Adrenal gland (tissue), 9 donors: ENCODE measurements at regions not wholly inside any gene's neighbourhood (a gene's known extent, or its start where the extent isn't known, plus 50 kb on each side); places are given as distances from the start of the nearest gene placed in this dataset.
A peak's percentile ranks its signal among the peaks of the same experiment; 100 is the strongest.

Source experiments
- DNase-seq, 7 donors: peaks; one replicate each; pipeline ENCODE4 v3.0.0-alpha.2; 2019 to 2020
- H3K27ac ChIP-seq, 5 donors: fragments of 200-600 bp; sonication (generic) in 4 of 5; 1 replicate in 3 of 5; 2 replicates in 2 of 5; pipeline versions ENCODE4 v1.5.1 to v1.8.0; 2016 to 2020; ENCODE audit warnings: mild to moderate bottlenecking in 1 of 5
- H3K27me3 ChIP-seq: fragments of 200-600 bp; 2 replicates; pipeline ENCODE4 v1.8.0; 2021
- H3K36me3 ChIP-seq, 2 donors: fragments of 200-600 bp; replicated peaks in 1 of 2; 1 replicate in 1 of 2; 2 replicates in 1 of 2; pipeline versions ENCODE4 v1.5.1 to v1.8.0; 2018 to 2022
- H3K4me1 ChIP-seq, 2 donors: fragments of 200-600 bp; replicated peaks in 1 of 2; 1 replicate in 1 of 2; 2 replicates in 1 of 2; pipeline versions ENCODE4 v1.5.1 to v1.8.0; 2018 to 2021
- H3K4me3 ChIP-seq, 4 donors: fragments of 200-600 bp; sonication (generic) in 3 of 4; one replicate each; pipeline ENCODE4 v1.5.1; 2016 to 2018
- H3K9me3 ChIP-seq, 3 donors: fragments of 200-600 bp; sonication (generic) in 1 of 3; replicated peaks in 1 of 3; 1 replicate in 2 of 3; 2 replicates in 1 of 3; pipeline versions ENCODE4 v1.5.1 to v1.8.0; 2016 to 2021
- POLR2A ChIP-seq, 2 donors: fragments of 450-650 bp; IDR thresholded peaks; one replicate each; pipeline ENCODE4 v1.6.1; 2017; ENCODE audit warnings: antibody characterized with exemption in 2 of 2, mild to moderate bottlenecking in 2 of 2, moderate library complexity in 1 of 2
- WGBS, 4 donors: extraction: QIAGEN DNeasy Blood & Tissue Kit in 2 of 4; methylation state at CpG; one replicate each; pipeline versions ENCODE4 v1.1.5 to v1.1.7; 2013 to 2017; 5-methylcytosine and 5-hydroxymethylcytosine counted together
- intact Hi-C, 2 donors: fragments of 100-400 bp; cut with DNase I; formaldehyde crosslinking; loops; one replicate each; pipeline versions ENCODE4 v1.14.1 to v1.15.0; 2022 to 2023
- TF ChIP-seq, protein P1 (sequence below), 6 experiments: fragments of 450-650 bp in 4 of 6; fragments of 200-600 bp in 2 of 6; sonication (generic) in 1 of 6; IDR thresholded peaks; 1 replicate in 5 of 6; 2 replicates in 1 of 6; pipeline versions ENCODE4 v1.5.1 to v1.8.0; 2016 to 2021; ENCODE audit warnings: antibody characterized with exemption in 6 of 6, mild to moderate bottlenecking in 2 of 6, moderate library complexity in 1 of 6
- donor health status: healthy with polysubstance abuse.
- donor health status: Bipolar disorder and iron deficiency.
- donor health status: DM: yes; HTN: yes; CAD: no.
- donor health status: DM: no; HTN: no; CAD: no.
- donor health status: DM: no; HTN: no; CAD: no.

DNA sequence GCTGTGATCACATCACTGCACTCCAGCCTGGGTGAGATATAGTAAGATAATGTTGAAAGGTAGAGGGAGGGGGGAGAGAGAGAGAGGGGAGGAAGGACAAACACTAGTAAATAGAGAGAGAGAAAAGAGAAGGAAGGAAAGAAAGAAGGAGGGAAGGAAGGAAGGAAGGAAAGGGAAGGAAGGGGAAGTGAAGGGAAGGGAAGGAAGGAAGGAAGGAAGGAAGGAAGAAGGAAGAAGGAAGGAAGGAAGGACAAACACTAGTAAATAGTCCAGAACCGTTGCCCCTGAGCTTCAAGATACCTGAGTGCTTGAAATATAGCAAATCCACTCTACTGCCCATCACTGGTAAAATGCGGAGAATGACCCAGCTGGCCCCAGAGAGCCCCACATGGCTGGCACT, 156.5 kb upstream of the ZNF507 start:
- Histone ChIP-seq H3K27me3 (no peaks in the 10 kb centered on the region), H3K4me3 (no peak overlapping the region), H3K9me3 (no peaks in the 10 kb centered on the region), H3K4me1 (no peaks in the 10 kb centered on the region), H3K27ac (no peak overlapping the region), H3K36me3 (no peaks in the 10 kb centered on the region)
- intact Hi-C loops = no loop called here
- WGBS, 4 donors = 53 to 86% (median 55%) methylated on average over 2 of the region's 2 CpGs
- no peak for TF ChIP-seq POLR2A (IDR thresholded peaks at IDR 0.05)
- TF ChIP-seq, protein P1, sequence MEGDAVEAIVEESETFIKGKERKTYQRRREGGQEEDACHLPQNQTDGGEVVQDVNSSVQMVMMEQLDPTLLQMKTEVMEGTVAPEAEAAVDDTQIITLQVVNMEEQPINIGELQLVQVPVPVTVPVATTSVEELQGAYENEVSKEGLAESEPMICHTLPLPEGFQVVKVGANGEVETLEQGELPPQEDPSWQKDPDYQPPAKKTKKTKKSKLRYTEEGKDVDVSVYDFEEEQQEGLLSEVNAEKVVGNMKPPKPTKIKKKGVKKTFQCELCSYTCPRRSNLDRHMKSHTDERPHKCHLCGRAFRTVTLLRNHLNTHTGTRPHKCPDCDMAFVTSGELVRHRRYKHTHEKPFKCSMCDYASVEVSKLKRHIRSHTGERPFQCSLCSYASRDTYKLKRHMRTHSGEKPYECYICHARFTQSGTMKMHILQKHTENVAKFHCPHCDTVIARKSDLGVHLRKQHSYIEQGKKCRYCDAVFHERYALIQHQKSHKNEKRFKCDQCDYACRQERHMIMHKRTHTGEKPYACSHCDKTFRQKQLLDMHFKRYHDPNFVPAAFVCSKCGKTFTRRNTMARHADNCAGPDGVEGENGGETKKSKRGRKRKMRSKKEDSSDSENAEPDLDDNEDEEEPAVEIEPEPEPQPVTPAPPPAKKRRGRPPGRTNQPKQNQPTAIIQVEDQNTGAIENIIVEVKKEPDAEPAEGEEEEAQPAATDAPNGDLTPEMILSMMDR (IDR thresholded peaks at IDR 0.05) = no peak
- DNase-seq = no peak

- Histone ChIP-seq H3K36me3 (no peaks in the 10 kb centered on the region), H3K27me3 (no peaks in the 10 kb centered on the region), H3K27ac (no peak overlapping the region), H3K4me1 (no peaks in the 10 kb centered on the region), H3K4me3 (no peak overlapping the region), H3K9me3 (no peaks in the 10 kb centered on the region)
- DNase-seq = peak in 1 of 7 donors; percentile 2
- WGBS, 4 donors = 51 to 59% (median 55%) methylated on average over 6 of the region's 6 CpGs
- TF ChIP-seq, protein P1 (IDR thresholded peaks at IDR 0.05) = no peak
- TF ChIP-seq POLR2A (IDR thresholded peaks at IDR 0.05) = no peak
- intact Hi-C loops = no loop called here
Measured at GRCh38 chr19:32189956-32190706, 155.3 kb upstream of the ZNF507 start.

DNA sequence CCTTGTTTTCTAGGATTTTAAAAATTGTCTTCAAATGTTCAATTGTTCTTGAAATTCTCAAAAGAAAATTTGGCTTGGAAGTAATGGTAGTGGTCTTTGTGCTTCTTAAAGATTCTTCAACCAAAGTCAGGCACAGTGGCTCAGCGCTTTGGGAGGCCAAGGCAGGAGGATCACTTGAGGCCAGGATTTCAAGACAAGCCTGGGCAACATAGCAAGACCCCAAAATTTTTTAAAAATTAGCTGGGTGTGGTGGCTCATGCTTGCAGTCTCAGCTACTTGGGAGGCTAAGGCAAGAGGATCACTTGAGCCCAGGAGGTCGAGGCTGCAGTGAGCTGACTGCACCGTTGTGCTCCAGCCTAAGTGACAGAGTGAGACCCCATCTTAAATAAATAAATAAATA, 153.5 kb upstream of the ZNF507 start:
- TF ChIP-seq, protein P1 (IDR thresholded peaks at IDR 0.05) = no peak
- no peak for TF ChIP-seq POLR2A (IDR thresholded peaks at IDR 0.05)

DNA sequence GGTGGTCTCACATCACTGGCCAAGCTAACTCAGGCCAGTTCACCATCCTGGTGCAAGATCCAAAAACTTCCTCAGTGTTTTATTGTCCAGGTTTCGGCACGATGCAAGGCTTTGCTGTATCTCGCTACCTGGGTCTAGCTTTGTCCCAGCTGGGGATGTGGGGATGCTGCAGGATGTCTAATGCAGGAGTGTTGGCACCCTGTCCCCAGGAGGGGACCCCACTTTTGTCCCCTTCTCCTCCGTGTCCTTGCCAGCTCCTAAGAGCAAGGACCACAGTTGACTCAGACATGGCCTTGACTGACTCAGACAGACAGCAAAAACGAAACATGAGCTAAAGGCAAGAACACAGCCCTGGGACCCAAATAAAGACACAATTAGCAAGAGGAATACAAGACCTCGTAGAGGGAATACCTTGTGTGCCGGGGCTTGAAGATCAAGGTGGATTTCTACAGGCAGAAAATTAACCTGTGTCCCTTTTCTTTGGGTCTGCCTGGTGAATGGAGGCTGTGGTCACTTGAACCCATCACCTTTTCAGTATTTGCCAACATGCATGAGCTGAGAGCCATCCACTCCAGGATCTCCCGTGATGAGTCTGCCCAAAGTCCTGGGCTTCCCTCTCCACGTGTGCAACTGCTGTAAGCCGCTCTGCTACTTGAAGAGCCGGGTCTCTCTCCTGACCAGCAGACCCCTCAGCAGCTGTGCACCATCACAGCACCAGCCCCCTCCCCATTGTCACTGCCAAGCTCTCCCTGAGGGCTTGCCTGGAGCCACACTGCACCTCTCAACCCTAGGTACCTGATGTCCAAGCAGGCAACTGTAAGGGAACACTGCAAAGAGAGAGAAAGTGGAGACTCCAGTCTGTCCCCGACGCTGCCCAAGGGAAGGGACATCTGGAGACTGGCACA, 149.5 kb upstream of the ZNF507 start:
- H3K27ac ChIP-seq = no peak overlapping the region
- no peaks in the 10 kb centered on the region for H3K36me3 ChIP-seq
- DNase-seq = no peak
- WGBS, 4 donors = 62 to 72% (median 67%) methylated on average over 9 to 13 of the region's 13 CpGs
- intact Hi-C loops = no loop called here
- no peaks in the 10 kb centered on the region for H3K27me3 ChIP-seq
- H3K4me3 ChIP-seq = no peak overlapping the region
- no peak for TF ChIP-seq POLR2A (IDR thresholded peaks at IDR 0.05)
- TF ChIP-seq, protein P1 (IDR thresholded peaks at IDR 0.05) = no peak
- no peaks in the 10 kb centered on the region for H3K4me1 ChIP-seq
- H3K9me3 ChIP-seq = no peaks in the 10 kb centered on the region

More for the DNA sequence above, 153.5 kb upstream of the ZNF507 start:
- H3K4me3 ChIP-seq = no peak overlapping the region
- H3K9me3 ChIP-seq = no peaks in the 10 kb centered on the region
- H3K27ac ChIP-seq = no peak overlapping the region
- H3K36me3 ChIP-seq = no peaks in the 10 kb centered on the region
- intact Hi-C loops = no loop called here
- DNase-seq = no peak
- H3K4me1 ChIP-seq = no peaks in the 10 kb centered on the region
- 91 to 96% (median 94%) methylated on average over 3 of the region's 3 CpGs for WGBS, 4 donors
- H3K27me3 ChIP-seq = no peaks in the 10 kb centered on the region
